Choroid plexus epithelial cell (primary cell): ENCODE measurements at regions not wholly inside any gene's neighbourhood (a gene's known extent, or its start where the extent isn't known, plus 50 kb on each side); places are given as distances from the start of the nearest gene placed in this dataset.
A peak's percentile ranks its signal among the peaks of the same experiment; 100 is the strongest.

Source experiments
- DNase-seq: peaks from one replicate; pipeline ENCODE4 v3.0.0-alpha.2; 2010; ENCODE audit warnings: low read depth
- H3K4me3 ChIP-seq: 2 replicates; pipeline ENCODE4 v1.5.1; 2011; ENCODE audit warnings: low read depth, mild to moderate bottlenecking, control low read depth, low read length, moderate library complexity
- TF ChIP-seq, protein P1 (sequence below): conservative IDR thresholded peaks from 2 replicates; pipeline ENCODE4 v1.5.1; 2011; ENCODE audit warnings: low read depth, mild to moderate bottlenecking, control low read depth, inconsistent platforms, low read length, moderate library complexity

GRCh38 chr2:166607880-166608279 lies 113.8 kb upstream of the SCN7A start:
- DNase-seq: no peak
- no peak overlapping the region for H3K4me3 ChIP-seq
- TF ChIP-seq, protein P1, sequence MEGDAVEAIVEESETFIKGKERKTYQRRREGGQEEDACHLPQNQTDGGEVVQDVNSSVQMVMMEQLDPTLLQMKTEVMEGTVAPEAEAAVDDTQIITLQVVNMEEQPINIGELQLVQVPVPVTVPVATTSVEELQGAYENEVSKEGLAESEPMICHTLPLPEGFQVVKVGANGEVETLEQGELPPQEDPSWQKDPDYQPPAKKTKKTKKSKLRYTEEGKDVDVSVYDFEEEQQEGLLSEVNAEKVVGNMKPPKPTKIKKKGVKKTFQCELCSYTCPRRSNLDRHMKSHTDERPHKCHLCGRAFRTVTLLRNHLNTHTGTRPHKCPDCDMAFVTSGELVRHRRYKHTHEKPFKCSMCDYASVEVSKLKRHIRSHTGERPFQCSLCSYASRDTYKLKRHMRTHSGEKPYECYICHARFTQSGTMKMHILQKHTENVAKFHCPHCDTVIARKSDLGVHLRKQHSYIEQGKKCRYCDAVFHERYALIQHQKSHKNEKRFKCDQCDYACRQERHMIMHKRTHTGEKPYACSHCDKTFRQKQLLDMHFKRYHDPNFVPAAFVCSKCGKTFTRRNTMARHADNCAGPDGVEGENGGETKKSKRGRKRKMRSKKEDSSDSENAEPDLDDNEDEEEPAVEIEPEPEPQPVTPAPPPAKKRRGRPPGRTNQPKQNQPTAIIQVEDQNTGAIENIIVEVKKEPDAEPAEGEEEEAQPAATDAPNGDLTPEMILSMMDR: no peak

DNA sequence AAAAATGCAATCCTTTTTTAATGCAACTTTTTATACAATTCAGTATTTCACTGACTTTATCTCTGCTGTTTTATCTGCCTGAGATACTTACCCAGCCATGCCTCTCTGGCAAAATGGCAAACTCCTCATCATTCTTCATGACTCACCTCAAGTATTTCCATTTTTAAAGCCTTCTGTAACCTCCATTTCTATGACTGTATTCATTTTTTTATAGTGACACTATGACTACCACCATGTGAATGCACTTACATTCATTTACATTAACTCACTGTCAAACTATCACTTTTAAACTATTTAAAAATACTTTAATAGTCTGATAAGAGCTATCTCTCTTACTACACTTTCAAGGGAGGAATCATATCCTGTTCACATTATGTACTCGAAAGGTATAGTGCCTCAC lies 99.4 kb upstream of the SCN7A start:
- peak; percentile 56 for DNase-seq
- TF ChIP-seq, protein P1: no peak
- H3K4me3 ChIP-seq: no peak overlapping the region

GRCh38 chr2:166592750-166593149 lies 98.7 kb upstream of the SCN7A start:
- TF ChIP-seq, protein P1: no peak

GRCh38 chr2:166591226-166591625 lies 97.2 kb upstream of the SCN7A start:
- TF ChIP-seq, protein P1: no peak
- DNase-seq: no peak
- no peak overlapping the region for H3K4me3 ChIP-seq

More at GRCh38 chr2:166592750-166593149, 98.7 kb upstream of the SCN7A start:
- no peak overlapping the region for H3K4me3 ChIP-seq
- DNase-seq: no peak

- no peak overlapping the region for H3K4me3 ChIP-seq
Measured at GRCh38 chr2:166573391-166573790, 79.3 kb upstream of the SCN7A start.

DNA sequence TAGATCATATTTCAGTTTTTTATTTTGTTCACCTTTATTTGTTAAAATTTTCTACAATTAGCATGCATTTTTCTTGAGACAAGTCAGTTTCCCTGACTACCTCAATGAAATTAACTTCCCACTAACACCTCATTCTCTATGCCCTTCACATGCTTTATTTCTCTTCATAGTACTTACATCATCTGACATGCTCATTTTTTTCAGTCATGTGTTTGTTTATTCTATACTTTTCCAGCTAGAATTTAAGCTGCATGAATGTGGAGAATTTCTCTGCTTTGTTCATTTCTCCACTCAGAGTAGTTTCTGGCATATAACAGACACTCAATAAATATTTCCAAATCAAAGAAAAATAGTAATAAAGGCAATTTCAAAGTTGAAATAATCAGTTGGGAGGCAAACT lies 78.9 kb upstream of the SCN7A start:
- TF ChIP-seq, protein P1: no peak
- DNase-seq: peak; percentile 28

More at GRCh38 chr2:166573391-166573790, 79.3 kb upstream of the SCN7A start:
- DNase-seq: peak; percentile 53
- TF ChIP-seq, protein P1: no peak

DNA sequence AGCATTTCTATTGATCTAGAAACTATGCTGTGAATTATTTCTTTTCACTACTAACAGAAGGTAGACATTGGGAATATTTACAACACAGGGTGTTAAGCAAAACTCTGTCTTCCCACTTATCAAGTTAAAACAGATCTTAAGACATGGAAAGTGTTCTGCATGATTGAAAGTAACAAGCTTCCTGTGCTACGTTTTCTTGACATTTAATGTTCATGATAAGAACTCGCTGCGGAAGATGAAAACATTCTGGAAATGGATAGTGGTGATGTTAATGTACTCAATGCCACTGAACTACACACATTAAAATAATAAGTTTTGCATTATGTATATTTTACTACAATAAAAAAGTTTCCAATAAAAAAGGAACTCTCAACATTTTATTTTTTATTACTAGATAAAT lies 74.4 kb upstream of the SCN7A start:
- DNase-seq: no peak
- TF ChIP-seq, protein P1: no peak
- no peak overlapping the region for H3K4me3 ChIP-seq

More for the DNA sequence above, 78.9 kb upstream of the SCN7A start:
- no peak overlapping the region for H3K4me3 ChIP-seq
